Thyroid gland (tissue), 4 donors: ENCODE measurements at regions not wholly inside any gene's neighbourhood (a gene's known extent, or its start where the extent isn't known, plus 50 kb on each side); places are given as distances from the start of the nearest gene placed in this dataset.

ENCODE experiments used
- CTCF ChIP-seq, 6 experiments: fragments of 200-600 bp in 3 of 6; fragments of 450-650 bp in 3 of 6; sonication (generic) in 3 of 6; IDR thresholded peaks; one replicate each; pipeline ENCODE4 v1.5.1; 2016 to 2019; ENCODE audit warnings: antibody characterized with exemption in 6 of 6, mild to moderate bottlenecking in 2 of 6, inconsistent platforms in 1 of 6, moderate library complexity in 1 of 6
- POLR2A ChIP-seq, 2 donors: fragments of 450-650 bp; IDR thresholded peaks; one replicate each; pipeline ENCODE4 v1.6.1; 2017; ENCODE audit warnings: antibody characterized with exemption in 2 of 2, mild to moderate bottlenecking in 2 of 2, moderate library complexity in 1 of 2

- TF ChIP-seq CTCF (IDR thresholded peaks at IDR 0.05), result no peak
- TF ChIP-seq POLR2A (IDR thresholded peaks at IDR 0.05), result peak in 1 of 2 donors; percentile 40
Measured at GRCh38 chr18:5628512-5629255, 84.9 kb upstream of the EPB41L3 start.
